K562 (cell line): ENCODE measurements at regions not wholly inside any gene's neighbourhood (a gene's known extent, or its start where the extent isn't known, plus 50 kb on each side); places are given as distances from the start of the nearest gene placed in this dataset.

Source experiments
- BACH1 ChIP-seq: fragments of 200-800 bp; sonication (Bioruptor generic); IDR thresholded peaks from 2 replicates; pipeline ENCODE4 v1.6.1; 2016; ENCODE audit warnings: missing genetic modification characterization, missing compliant biosample characterization
- SMARCA5 ChIP-seq: fragments of 450-650 bp; IDR thresholded peaks from 2 replicates; pipeline ENCODE4 v1.6.1; 2016
- SREBF1 ChIP-seq: fragments of 150-350 bp; IDR thresholded peaks from 2 replicates; pipeline ENCODE4 v1.6.1; 2014; ENCODE audit warnings: antibody characterized with exemption, low read depth, low read length, borderline replicate concordance

- no peak for TF ChIP-seq SMARCA5
- TF ChIP-seq BACH1 (tag) = no peak
- no peak for TF ChIP-seq SREBF1
Measured at GRCh38 chr4:127238956-127239475, 393.7 kb upstream of the INTU start.
